Nephron progenitor cell (in vitro differentiated cells): ENCODE measurements at regions not wholly inside any gene's neighbourhood (a gene's known extent, or its start where the extent isn't known, plus 50 kb on each side); places are given as distances from the start of the nearest gene placed in this dataset.
"Not testable (repeated sequence)": the region's sequence is repeated elsewhere in the genome, so short reads cannot be mapped to it uniquely, and the experiment has no call there.

Experiments used
- DNase-seq: peaks from one replicate; pipeline ENCODE4 v3.0.0; 2021
- H3K27ac Mint-ChIP-seq: 2 replicates; pipeline ENCODE4 v1.8.0; 2021; ENCODE audit warnings: mild to moderate bottlenecking, moderate library complexity, mixed read lengths
- H3K27me3 Mint-ChIP-seq: 2 replicates; pipeline ENCODE4 v1.8.0; 2021; ENCODE audit warnings: mild to moderate bottlenecking, low read depth, mixed read lengths; ENCODE audit not compliant: poor library complexity
- H3K36me3 Mint-ChIP-seq: 2 replicates; pipeline ENCODE4 v1.8.0; 2021; ENCODE audit warnings: low read depth, mixed read lengths
- H3K4me1 Mint-ChIP-seq: 2 replicates; pipeline ENCODE4 v1.8.0; 2021; ENCODE audit warnings: mixed read lengths
- H3K4me3 Mint-ChIP-seq: 2 replicates; pipeline ENCODE4 v1.8.0; 2021; ENCODE audit warnings: mild to moderate bottlenecking, moderate library complexity, mixed read lengths
- H3K9me3 Mint-ChIP-seq: 2 replicates; pipeline ENCODE4 v1.8.0; 2021; ENCODE audit warnings: mild to moderate bottlenecking, moderate library complexity, mixed read lengths
- CTCF ChIP-seq: fragments of 200-600 bp; sonication (generic); IDR thresholded peaks from 2 replicates; pipeline ENCODE4 v1.5.0; 2021; ENCODE audit warnings: antibody characterized with exemption

GRCh38 chr13:53112522-53112921 lies 83.9 kb downstream of the OLFM4 start:
- Mint-ChIP-seq H3K27ac (no peak overlapping the region), H3K36me3 (no peaks in the 10 kb centered on the region), H3K9me3 (peaks cover 12% of the 10 kb centered on the region), H3K4me1 (peaks cover under 1% of the 10 kb centered on the region), H3K4me3 (no peak overlapping the region), H3K27me3 (peaks cover 9% of the 10 kb centered on the region)
- no peak for TF ChIP-seq CTCF
- no peak for DNase-seq

- not testable (repeated sequence) for DNase-seq, H3K4me1 Mint-ChIP-seq, H3K27me3 Mint-ChIP-seq, H3K36me3 Mint-ChIP-seq, H3K4me3 Mint-ChIP-seq, H3K27ac Mint-ChIP-seq
- H3K9me3 Mint-ChIP-seq: peaks cover 17% of the 10 kb centered on the region
Measured at GRCh38 chr13:53117048-53117447, 88.4 kb downstream of the OLFM4 start.

- Mint-ChIP-seq H3K27ac (no peak overlapping the region), H3K36me3 (peaks cover 4% of the 10 kb centered on the region), H3K27me3 (no peaks in the 10 kb centered on the region), H3K4me1 (no peaks in the 10 kb centered on the region), H3K9me3 (peaks cover 17% of the 10 kb centered on the region), H3K4me3 (no peak overlapping the region)
- TF ChIP-seq CTCF: no peak
- no peak for DNase-seq
Measured at GRCh38 chr13:53121131-53121773, 92.6 kb downstream of the OLFM4 start.

- peaks cover 4% of the 10 kb centered on the region for H3K36me3 Mint-ChIP-seq
- H3K9me3 Mint-ChIP-seq: peaks cover 14% of the 10 kb centered on the region
- no peak overlapping the region for H3K4me3 Mint-ChIP-seq
- no peak for DNase-seq
- H3K27ac Mint-ChIP-seq: no peak overlapping the region
- no peaks in the 10 kb centered on the region for H3K4me1 Mint-ChIP-seq
- no peaks in the 10 kb centered on the region for H3K27me3 Mint-ChIP-seq
- TF ChIP-seq CTCF: no peak
Measured at GRCh38 chr13:53121919-53122318, 93.3 kb downstream of the OLFM4 start.

- no peak for DNase-seq
- H3K27ac Mint-ChIP-seq: no peak overlapping the region
- H3K27me3 Mint-ChIP-seq: peaks cover 3% of the 10 kb centered on the region
- H3K4me1 Mint-ChIP-seq: no peaks in the 10 kb centered on the region
- H3K9me3 Mint-ChIP-seq: peaks cover 3% of the 10 kb centered on the region
- H3K36me3 Mint-ChIP-seq: peaks cover 2% of the 10 kb centered on the region
- H3K4me3 Mint-ChIP-seq: no peak overlapping the region
- TF ChIP-seq CTCF: no peak
Measured at GRCh38 chr13:53123536-53123935, 94.9 kb downstream of the OLFM4 start.

GRCh38 chr13:53124623-53125022 lies 96.0 kb downstream of the OLFM4 start:
- Mint-ChIP-seq H3K27ac (no peak overlapping the region), H3K9me3 (no peaks in the 10 kb centered on the region), H3K4me1 (no peaks in the 10 kb centered on the region), H3K27me3 (peaks cover 3% of the 10 kb centered on the region), H3K36me3 (no peaks in the 10 kb centered on the region), H3K4me3 (no peak overlapping the region)
- TF ChIP-seq CTCF: no peak
- DNase-seq: no peak
